OCI-LY3 (cell line): ENCODE measurements at regions not wholly inside any gene's neighbourhood (a gene's known extent, or its start where the extent isn't known, plus 50 kb on each side); places are given as distances from the start of the nearest gene placed in this dataset.

ENCODE experiments used
- H2AFZ ChIP-seq: fragments of 200-600, 300-600 bp; shearing (Covaris generic); 2 replicates; pipeline ENCODE4 v1.6.0; 2014; ENCODE audit warnings: antibody characterized with exemption, low read depth, low read length
- H3K27ac ChIP-seq: fragments of 200-600, 300-600 bp; sonication (generic); 2 replicates; pipeline ENCODE4 v1.5.1; 2014; ENCODE audit warnings: mild to moderate bottlenecking, low read length, moderate library complexity, mixed read lengths
- H3K27me3 ChIP-seq: fragments of 200-600, 300-600 bp; sonication (generic); 2 replicates; pipeline ENCODE4 v1.6.1; 2014; ENCODE audit warnings: low read depth, low read length, mixed read lengths
- H3K36me3 ChIP-seq: fragments of 200-600, 300-600 bp; sonication (generic); replicated peaks from 2 replicates; pipeline ENCODE3; 2014; ENCODE audit warnings: low read depth, low read length, mixed read lengths
- H3K4me1 ChIP-seq: fragments of 300-600, 200-600 bp; sonication (generic); 2 replicates; pipeline ENCODE4 v1.6.1; 2014; ENCODE audit warnings: low read length, mixed read lengths
- H3K4me2 ChIP-seq: fragments of 200-600, 300-600 bp; sonication (generic); 2 replicates; pipeline ENCODE4 v1.6.1; 2014; ENCODE audit warnings: low read length, mixed read lengths
- H3K4me3 ChIP-seq: fragments of 300-600, 200-600 bp; sonication (generic); 2 replicates; pipeline ENCODE4 v1.5.1; 2014; ENCODE audit warnings: antibody characterized with exemption, mild to moderate bottlenecking, low read length, moderate library complexity
- H3K79me2 ChIP-seq: fragments of 300-600, 200-600 bp; shearing (Covaris generic); 2 replicates; pipeline ENCODE4 v1.6.1; 2014; ENCODE audit warnings: mild to moderate bottlenecking, low read length, mixed read lengths
- H3K9ac ChIP-seq: fragments of 300-600, 200-600 bp; shearing (Covaris generic); 2 replicates; pipeline ENCODE4 v1.6.0; 2014; ENCODE audit warnings: mild to moderate bottlenecking, low read length, moderate library complexity
- H3K9me3 ChIP-seq: fragments of 200-600, 300-600 bp; shearing (Covaris generic); 2 replicates; pipeline ENCODE4 v1.6.1; 2014; ENCODE audit warnings: low read length, mixed read lengths; ENCODE audit not compliant: insufficient read depth
- H4K20me1 ChIP-seq: fragments of 200-600, 300-600 bp; sonication (generic); 2 replicates; pipeline ENCODE4 v1.6.1; 2016; ENCODE audit warnings: low read length, mixed read lengths; ENCODE audit not compliant: insufficient read depth
- CTCF ChIP-seq: fragments of 200-600, 300-600 bp; sonication (generic); IDR thresholded peaks from 2 replicates; pipeline ENCODE4 v1.5.1; 2014; ENCODE audit warnings: antibody characterized with exemption, low read length, low read depth
- EZH2phosphoT487 ChIP-seq: fragments of 200-600 bp; shearing (Covaris generic); IDR thresholded peaks from 2 replicates; pipeline ENCODE4 v1.6.1; 2018; ENCODE audit warnings: antibody characterized with exemption, mixed run types, low read depth

GRCh38 chr1:218660678-218661053, 315.5 kb downstream of the TGFB2 start:
- H3K36me3 ChIP-seq = no peaks in the 10 kb centered on the region
- no peak overlapping the region for H3K4me2 ChIP-seq
- H3K4me3 ChIP-seq = no peak overlapping the region
- no peaks in the 10 kb centered on the region for H3K79me2 ChIP-seq
- no peak for TF ChIP-seq EZH2phosphoT487
- no peak for TF ChIP-seq CTCF
- no peaks in the 10 kb centered on the region for H4K20me1 ChIP-seq
- H3K9ac ChIP-seq = no peak overlapping the region
- no peaks in the 10 kb centered on the region for H3K4me1 ChIP-seq
- H3K27me3 ChIP-seq = peaks cover 17% of the 10 kb centered on the region; the same call in 1 of the 2 replicates
- no peak overlapping the region for H2AFZ ChIP-seq
- H3K9me3 ChIP-seq = no peaks in the 10 kb centered on the region
- H3K27ac ChIP-seq = no peak overlapping the region

- TF ChIP-seq CTCF (no peak), EZH2phosphoT487 (no peak)
- Histone ChIP-seq H3K36me3 (no peaks in the 10 kb centered on the region), H3K4me3 (no peak overlapping the region), H3K27me3 (peaks cover 10% of the 10 kb centered on the region; the same call in 1 of the 2 replicates), H2AFZ (no peak overlapping the region), H4K20me1 (no peaks in the 10 kb centered on the region), H3K9me3 (no peaks in the 10 kb centered on the region), H3K79me2 (no peaks in the 10 kb centered on the region), H3K27ac (no peak overlapping the region), H3K9ac (no peak overlapping the region), H3K4me2 (no peak overlapping the region), H3K4me1 (no peaks in the 10 kb centered on the region)
These were observed 316.3 kb downstream of the TGFB2 start for GRCh38 chr1:218661411-218661810.

- no peaks in the 10 kb centered on the region for H3K79me2 ChIP-seq
- no peaks in the 10 kb centered on the region for H4K20me1 ChIP-seq
- TF ChIP-seq CTCF (no peak), EZH2phosphoT487 (no peak)
- H3K4me2 ChIP-seq = no peak overlapping the region
- H3K9ac ChIP-seq = no peak overlapping the region
- no peak overlapping the region for H3K4me3 ChIP-seq
- H3K36me3 ChIP-seq = no peaks in the 10 kb centered on the region
- no peaks in the 10 kb centered on the region for H3K9me3 ChIP-seq
- no peak overlapping the region for H2AFZ ChIP-seq
- H3K27me3 ChIP-seq = peaks cover 6% of the 10 kb centered on the region; the same call in 1 of the 2 replicates
- no peaks in the 10 kb centered on the region for H3K4me1 ChIP-seq
- no peak overlapping the region for H3K27ac ChIP-seq
These were observed 319.4 kb downstream of the TGFB2 start for GRCh38 chr1:218664385-218665170.

GRCh38 chr1:218665221-218665620, 320.1 kb downstream of the TGFB2 start:
- no peak overlapping the region for H3K4me2 ChIP-seq

More at GRCh38 chr1:218665221-218665620, 320.1 kb downstream of the TGFB2 start:
- H3K79me2 ChIP-seq = no peaks in the 10 kb centered on the region
- no peak overlapping the region for H3K4me3 ChIP-seq
- TF ChIP-seq EZH2phosphoT487 = no peak
- TF ChIP-seq CTCF = no peak
- no peaks in the 10 kb centered on the region for H3K4me1 ChIP-seq
- H2AFZ ChIP-seq = no peak overlapping the region
- no peaks in the 10 kb centered on the region for H3K36me3 ChIP-seq
- H4K20me1 ChIP-seq = no peaks in the 10 kb centered on the region
- H3K9ac ChIP-seq = no peak overlapping the region
- no peak overlapping the region for H3K27ac ChIP-seq
- H3K9me3 ChIP-seq = no peaks in the 10 kb centered on the region
- H3K27me3 ChIP-seq = peaks cover 4% of the 10 kb centered on the region; the same call in 1 of the 2 replicates
